LNCAP (cell line): ENCODE measurements at regions not wholly inside any gene's neighbourhood (a gene's known extent, or its start where the extent isn't known, plus 50 kb on each side); places are given as distances from the start of the nearest gene placed in this dataset.

Source experiments
- CTCF ChIP-seq: fragments of 450-650 bp; IDR thresholded peaks from 2 replicates; pipeline ENCODE4 v1.5.1; 2017; ENCODE audit warnings: mild to moderate bottlenecking

- TF ChIP-seq CTCF, result no peak
Measured at GRCh38 chr14:98144964-98145363, 1127.0 kb downstream of the BCL11B start.

GRCh38 chr14:98146416-98146815 is 1125.6 kb downstream of the BCL11B start:
- no peak for TF ChIP-seq CTCF

- TF ChIP-seq CTCF, result no peak
Measured at GRCh38 chr14:98154254-98154653, 1117.7 kb downstream of the BCL11B start.

GRCh38 chr14:98156411-98156810 is 1115.6 kb downstream of the BCL11B start:
- TF ChIP-seq CTCF, result no peak

- no peak for TF ChIP-seq CTCF
Measured at GRCh38 chr14:98160901-98161300, 1111.1 kb downstream of the BCL11B start.

- TF ChIP-seq CTCF, result no peak
Measured at GRCh38 chr14:98161356-98161755, 1110.6 kb downstream of the BCL11B start.

- no peak for TF ChIP-seq CTCF
Measured at GRCh38 chr14:98162856-98163805, 1108.9 kb downstream of the BCL11B start.
